ENCODE measurements at regions not wholly inside any gene's neighbourhood (a gene's known extent, or its start where the extent isn't known, plus 50 kb on each side); places are given as distances from the start of the nearest gene placed in this dataset.
A peak's percentile ranks its signal among the peaks of the same experiment; 100 is the strongest.
"Not testable (repeated sequence)": the region's sequence is repeated elsewhere in the genome, so short reads cannot be mapped to it uniquely, and the experiment has no call there.

DNA sequence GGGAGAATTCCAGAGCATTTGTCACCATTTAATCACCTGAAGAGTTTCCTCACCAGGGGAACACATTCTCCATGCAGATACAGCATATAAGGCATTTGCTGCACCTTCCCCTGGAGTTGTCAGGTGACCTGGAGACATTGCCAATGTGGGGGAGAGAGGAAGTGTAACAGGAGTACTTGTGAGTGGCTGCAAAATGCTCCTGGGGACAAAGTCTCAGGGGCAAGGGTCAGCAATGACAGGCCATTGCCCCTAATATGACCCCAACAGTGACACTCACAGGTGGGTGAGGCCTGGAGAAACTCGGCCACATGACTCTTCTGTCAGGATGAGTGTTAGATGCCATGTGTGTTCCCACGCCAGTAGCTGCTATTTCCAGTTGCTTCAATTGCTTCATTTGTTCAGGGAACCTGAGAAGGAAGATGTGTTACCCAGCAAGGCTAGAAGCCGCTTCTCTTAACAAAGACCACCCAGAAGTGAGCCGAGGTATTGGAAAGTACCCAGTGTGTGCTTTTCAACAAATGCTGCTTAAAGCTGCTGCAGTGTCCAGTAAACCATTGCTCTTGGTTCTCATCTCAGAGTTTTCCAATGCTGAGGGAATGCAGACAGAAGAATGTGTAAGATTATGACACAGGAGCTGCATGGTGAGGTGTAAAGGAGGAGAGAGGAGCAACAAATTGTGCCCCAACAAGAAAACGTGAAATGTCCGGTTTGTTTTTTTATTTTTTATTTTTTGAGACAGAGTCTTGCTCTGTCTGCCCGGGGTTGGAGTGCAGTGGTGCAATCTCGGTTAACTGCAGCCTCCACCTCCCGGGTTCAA is 128.2 kb upstream of the SLC44A1 start:
- no peak for DNase-seq

DNA sequence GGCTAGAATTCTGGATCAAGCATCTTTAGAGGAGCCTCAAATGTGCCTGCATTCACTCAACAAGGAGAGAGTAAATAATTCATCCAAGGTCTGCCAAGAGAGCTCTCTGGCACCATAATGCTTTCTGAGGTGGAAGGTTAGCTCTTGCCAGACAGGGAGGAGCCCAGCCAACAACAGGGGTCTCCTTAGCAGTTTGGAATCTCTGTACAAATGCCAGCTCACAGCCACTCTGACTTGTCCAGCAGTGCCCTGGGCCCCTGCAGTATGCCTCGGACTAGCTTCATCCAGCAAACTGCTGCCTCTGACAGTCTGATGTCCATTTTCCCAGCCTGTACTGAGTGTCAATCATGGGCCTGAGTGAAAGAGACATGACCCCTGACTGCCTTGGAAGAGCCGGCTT is 127.2 kb upstream of the SLC44A1 start:
- DNase-seq, result no peak

DNA sequence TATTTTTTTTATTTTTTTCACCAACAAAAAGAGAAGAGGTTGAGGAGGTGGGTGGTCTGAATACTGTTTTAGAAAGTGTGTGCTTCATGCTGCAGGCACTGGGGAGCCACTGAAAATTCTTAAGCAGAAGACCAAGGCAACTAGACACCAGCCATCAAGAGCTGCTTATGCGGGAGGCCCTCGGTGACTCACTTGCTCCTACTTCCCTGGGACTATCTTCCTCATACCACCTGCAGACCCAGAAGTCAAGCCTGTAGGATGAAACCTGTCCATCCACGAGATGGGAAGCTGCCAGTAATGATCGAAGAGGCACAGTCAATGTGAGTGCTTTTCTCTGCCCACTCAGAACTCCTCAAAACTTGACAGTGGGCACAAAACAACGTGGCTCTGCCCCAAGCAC is 125.8 kb upstream of the SLC44A1 start:
- DNase-seq, result no peak

DNA sequence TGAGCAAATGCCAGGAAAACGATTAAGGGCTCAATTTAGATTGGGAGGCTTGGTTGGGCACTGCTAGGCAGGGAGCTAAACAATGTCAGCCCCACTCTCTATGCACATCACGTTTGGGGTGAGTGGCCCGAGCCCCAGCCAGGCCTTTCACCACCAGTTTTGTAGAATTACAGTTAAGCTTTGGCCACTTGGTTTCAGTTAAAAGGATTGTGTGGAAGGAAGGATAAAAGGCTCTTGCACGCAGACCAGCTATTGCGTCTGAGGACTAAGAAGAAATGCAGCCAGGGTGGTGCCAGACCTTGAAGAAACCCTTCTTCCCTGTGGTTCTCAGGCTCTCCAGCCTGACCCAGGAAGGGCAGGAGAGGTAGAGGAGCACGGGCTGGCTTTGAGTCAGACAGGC is 125.3 kb upstream of the SLC44A1 start:
- no peak for DNase-seq

DNA sequence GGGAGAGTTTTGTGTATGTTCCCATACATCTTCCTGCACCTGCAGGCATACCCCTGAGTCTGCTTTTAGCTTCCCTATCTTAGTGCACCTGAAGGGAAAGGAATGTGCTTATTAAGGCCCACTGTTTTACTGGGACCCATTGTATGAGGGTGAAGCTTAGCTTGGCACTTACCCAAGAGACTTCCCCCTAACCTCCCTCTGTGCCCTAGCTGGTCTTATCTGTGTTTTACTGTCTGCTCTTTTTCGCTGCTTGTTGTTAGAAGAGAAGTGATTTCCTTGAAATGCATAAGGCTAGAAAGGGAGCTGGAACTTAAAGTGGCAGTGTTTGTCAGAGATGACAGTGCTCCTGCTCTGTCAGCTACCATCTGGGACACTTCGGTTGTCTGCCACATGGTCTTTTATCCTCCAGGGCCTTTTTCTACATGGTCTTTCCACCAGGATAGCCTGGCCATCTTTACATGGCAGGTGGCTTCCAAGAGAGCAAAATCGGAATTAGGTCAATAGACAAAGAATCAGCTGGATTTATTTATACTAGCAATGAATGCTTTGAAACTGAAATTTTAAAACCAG is 122.5 kb upstream of the SLC44A1 start:
- DNase-seq, result no peak

DNA sequence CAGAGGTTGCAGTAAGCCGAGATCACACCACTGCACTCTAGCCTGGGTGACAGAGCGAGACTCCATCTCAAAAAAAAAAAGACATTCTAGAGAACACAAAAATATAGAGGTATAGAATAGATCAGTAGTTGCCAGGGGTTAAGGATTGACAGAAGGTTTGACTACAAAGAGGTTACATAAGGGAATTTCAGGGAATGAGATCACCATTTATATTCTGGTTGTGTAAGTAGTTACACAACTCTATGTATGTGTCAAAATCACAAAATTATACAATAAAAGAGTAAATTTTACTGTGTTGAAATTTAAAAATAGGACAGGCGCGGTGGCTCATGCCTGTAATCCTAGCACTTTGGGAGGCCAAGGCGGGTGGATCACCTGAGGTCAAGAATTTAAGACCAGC is 119.9 kb upstream of the SLC44A1 start:
- not testable (repeated sequence) for DNase-seq

DNA sequence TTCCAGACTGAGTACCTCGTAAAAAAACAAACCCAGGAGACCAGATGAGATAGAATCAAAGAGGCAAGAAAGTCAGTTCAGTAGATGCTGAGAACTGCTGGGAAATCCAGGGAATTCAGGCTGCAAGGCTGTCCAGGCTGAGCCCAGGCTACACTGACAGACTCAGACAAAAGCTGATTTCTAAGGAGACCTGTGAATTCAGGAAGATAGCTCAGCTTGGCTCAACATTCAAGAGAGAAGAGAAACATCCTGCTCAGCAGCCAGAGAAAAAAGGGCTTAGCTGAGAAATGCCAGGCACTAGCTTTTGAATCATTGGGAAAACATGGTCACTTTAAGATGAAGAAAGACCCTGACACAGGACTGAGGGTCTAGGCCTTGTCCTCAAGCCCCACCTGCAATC is 118.2 kb upstream of the SLC44A1 start:
- no peak for DNase-seq

DNA sequence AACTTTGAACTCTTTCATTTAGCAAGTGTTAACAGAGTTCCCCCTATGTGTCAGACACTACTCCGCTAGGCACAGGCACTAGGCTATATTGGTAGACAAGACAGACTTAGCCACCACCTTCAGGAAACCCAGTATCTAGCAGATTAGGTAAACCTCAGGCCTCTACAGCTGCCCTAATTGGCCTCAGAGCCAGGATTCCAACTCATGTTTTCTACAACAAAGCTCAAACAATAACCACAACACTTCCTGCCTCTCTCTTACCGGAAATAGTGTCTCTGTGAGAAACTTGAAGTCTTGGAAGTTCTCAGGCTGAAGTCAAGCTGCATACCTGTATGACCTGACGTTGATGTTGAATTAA is 116.6 kb upstream of the SLC44A1 start:
- DNase-seq, result peak; percentile 53

DNA sequence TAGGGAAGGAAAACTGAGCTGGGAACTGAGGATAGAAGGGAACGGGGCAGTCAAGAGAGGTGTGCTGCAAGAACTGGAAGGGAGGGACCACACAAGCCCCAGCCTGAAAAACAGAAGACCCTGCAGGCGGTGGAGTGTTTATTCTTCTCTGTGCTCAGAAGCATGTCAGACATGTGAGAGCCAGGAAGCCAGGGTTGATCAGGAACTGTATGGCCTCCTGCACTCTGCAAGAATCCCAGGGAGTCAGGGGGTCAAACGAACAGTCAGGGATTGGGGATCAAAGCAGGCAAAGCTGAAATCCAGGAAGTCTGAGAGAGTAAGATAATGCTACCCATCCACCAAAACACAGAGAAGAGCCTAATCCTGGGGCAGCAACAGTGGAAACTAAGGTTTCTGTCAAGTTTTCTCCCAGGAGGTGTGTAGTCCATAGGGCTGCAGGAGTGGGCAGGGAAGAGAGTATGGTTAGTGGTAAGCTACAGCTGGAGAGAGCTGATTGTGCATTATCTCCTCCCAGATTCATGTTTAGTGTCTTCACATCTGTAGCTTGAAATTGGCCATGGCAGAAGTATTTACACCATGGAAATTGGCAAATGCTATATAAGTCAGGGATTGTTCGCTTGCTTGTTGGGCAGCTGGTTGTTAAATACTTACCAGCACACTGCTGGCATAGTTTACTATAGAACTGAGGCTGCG is 115.4 kb upstream of the SLC44A1 start:
- DNase-seq, result no peak

DNA sequence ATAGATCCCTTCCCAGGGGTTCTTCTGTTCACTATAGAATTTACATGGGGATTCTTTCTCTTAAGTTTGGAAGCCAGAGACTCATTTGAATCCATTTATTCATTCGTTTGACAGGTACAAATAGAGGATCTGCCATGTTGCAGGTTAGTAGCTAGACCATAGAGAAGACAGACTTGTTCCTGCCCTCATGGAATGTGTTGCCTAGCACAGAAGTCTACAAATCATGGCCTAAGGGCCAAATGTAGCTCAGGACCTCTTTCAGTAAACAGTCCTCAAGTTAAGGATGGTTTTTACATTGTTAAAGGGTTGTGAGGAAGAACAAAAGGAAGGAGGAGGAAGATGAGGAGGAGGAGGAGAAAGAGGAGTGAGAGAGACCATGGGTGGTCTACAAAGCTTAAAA is 114.7 kb upstream of the SLC44A1 start:
- no peak for DNase-seq

DNA sequence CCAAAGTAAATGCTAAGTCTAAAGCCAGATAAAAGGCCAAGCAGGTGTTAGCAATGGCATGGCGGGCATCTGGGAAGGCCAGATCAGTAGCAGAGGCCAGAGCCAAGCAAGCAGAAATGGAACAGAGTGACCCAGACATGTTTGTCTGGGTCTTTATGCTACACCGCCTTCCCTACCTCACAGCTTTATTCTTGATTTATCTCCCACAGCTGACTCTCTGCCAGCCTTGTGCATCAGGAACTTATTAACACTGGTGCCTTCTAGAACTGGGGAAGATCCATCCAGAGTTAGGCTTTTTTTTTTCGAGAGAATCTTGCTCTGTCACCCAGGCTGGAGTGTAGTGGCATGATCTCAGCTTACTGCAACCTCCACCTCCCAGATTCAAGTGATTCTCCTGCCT is 112.5 kb upstream of the SLC44A1 start:
- DNase-seq, result no peak

DNA sequence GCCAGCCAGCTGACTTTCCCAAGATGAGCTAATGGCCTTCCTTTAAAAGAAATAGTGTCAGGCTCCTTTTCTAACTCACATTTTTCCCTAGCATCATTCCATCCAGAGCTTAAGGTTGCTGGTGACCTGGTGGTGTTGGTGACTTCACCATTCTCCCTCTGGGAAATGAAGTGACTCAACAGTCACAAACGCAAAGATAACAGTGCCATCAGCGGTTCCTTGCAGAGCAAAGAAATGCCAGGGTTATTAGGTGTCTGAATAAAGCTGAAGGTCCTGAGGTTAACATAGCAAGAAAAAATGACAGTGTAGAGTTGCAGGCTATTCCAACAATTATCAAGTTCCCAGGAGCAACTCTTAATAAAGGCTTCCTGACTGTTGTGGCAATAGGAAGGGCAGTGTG is 111.8 kb upstream of the SLC44A1 start:
- no peak for DNase-seq

DNA sequence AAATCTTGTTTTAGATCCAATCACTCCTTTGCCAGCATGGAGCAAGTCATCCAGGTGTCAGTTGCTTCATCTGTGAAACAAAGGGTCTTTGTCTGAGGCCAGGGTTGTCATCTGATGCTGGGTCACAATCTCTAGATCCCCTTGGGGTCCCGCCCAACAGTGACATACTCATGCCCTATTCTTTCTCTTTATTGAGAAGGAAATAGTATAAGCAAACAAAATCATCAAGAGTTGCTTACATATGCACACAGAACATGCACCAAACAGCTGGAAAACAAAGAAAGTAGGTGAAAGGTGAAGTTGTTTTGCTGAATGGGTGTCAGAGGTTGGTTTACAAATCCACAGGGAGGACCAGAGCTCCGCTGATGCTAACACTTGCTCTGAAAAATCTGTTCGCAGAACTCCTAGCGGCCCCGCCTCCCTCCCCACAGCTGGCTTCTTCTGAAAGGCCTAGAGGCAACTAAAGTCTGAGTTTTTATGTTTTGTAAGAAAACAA is 106.1 kb upstream of the SLC44A1 start:
- no peak for DNase-seq

DNA sequence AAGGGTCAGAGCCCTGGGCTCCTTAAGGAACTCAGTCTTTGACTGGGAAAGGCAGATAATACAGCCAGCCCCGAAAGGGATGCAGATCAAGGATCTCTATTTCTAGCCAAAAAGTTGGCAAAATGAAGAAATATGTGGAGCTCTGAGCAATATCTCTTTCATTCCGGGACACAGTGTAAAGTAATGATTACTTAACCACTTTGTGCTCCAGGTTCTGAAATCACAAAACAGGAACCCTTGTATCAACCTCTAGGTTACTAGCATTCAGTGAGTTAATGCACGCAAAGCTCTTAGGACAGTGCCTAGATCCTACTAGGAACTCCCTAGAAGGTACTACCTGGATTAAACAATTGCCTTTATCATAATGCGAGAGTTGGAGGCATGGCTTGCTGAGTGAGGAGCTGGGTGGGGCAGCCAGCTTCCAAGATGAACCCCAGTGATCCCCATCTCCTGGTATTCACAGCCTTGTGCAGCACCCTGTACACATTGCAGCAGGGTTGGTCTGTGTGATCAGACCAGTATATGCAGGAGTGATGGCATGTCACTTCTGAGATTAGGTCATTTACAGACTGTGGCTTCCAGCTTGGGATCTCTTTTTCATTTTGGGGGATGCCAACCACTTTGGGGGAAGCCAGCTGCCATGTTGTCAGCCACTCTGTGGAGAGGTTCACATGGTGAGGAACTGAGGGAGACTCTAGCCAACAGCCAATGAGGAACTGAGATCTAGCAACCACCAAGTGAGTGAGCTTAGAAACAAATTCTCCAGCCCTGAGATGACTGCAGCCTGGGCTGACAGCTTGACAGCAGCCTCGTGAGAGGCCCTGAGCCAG is 103.1 kb upstream of the SLC44A1 start:
- no peak for DNase-seq

DNA sequence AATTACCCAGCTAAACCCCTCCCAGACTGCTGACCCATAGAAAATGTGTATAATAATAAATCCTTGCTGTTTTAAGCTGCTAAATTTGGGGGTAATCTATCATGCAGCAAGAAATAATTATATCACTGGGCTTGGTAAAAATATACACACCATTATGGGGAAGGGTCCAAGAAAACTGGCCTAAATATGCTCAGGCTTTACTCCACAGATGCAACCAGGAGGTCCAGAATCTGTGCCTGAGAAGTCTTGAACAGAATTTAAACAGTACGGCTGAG is 102.5 kb upstream of the SLC44A1 start:
- DNase-seq, result no peak

DNA sequence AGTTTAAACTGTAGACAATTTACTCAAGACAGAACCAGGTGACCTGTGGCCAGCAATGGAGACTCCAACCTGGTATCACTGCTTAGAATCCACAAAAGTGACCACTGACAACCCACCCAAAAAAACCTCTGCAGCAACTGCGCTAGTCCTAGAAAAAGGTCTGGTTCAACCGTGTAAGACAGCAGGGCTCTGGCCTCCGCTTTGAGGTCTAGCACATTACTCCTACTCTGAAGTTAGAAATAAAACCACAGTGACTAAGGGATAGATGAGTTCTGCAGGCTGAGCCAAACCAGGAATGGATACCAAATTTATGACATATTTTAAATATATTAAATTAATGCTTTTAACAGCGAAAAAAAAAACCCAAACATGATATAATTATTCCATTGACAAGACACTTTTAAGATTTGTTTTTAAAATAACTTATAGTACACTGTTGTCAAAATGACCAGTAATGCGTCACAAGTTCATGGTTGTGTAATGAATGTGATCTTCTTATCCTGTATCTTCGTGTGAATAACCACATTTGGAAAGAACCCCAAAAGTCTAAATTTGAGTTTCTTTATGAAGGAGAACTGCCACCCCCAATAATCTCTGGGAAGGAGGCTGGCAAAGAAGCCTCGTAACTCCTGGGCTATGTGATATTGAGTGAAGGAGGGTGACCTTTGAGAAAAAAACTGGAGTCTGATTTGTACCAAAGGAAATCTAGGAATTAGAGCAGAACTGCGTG is 101.9 kb upstream of the SLC44A1 start:
- DNase-seq, result no peak

DNA sequence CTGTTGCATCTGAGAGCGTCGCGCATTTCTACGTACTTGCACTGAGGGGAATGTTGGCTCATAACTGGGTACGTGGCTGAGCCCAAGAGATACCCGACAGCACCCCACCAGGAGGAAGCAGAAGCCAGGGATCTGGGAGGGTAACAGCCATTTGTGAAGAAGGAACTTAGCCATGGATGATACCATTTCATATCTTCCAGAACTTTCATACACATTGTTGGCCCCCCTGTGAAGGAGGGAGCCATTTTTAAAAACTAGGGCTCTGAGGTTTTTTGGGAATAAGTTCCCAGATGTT is 101.4 kb upstream of the SLC44A1 start:
- no peak for DNase-seq

DNA sequence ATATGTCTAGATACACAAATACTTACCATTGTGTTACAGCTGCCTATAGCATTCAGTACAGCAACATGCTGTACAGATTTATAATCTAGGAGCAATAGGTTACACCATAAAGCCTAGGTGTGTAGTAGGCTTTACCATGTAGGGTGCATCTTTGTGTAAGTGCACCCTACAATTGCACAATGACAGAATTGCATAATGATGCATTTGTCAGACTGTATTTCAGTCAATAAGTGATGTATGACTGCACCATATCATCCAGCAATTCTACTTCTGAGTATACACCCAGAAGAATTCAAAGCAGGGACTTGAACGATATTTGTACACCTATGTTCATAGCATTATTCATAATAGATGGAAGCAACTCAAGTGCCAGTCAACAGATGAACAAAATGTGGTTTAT is 100.4 kb upstream of the SLC44A1 start:
- no peak for DNase-seq

DNA sequence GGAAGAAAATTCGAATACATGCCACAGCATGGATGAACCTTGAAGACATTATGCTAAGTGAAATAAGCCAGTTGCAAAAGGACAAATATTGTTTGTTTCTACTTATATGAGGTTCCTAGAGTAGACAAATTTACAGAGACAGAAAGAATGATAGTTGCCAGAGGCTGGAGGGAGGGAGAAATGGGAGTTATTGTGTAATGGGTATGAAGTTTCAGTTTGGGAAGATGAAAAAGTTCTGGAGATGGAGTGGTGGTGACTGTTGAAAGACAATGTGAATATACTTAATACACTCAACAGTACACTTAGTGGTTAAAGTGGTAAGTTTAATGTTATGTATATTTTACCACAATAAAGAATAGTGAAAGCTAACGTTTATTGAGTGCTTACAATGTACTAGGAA is 99.6 kb upstream of the SLC44A1 start:
- DNase-seq, result no peak

DNA sequence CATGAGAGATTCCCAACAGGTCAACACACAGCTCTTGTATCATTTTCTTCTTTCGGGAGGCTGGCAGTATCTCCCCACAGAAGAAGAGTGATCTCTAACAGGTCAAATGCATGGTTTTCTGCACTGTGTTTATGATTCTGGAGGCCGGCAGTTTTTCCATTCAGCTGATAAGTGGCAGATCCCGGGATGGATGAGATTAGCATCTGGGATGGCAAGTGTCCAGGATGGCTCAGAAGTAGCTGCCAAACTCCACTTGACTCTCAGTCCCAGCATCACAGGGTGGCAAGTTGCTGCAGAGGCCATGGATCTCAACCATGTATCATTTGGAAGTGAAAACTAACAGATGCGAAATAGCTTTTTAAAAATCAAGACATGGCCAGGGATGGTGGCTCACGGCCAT is 97.8 kb upstream of the SLC44A1 start:
- no peak for DNase-seq

DNA sequence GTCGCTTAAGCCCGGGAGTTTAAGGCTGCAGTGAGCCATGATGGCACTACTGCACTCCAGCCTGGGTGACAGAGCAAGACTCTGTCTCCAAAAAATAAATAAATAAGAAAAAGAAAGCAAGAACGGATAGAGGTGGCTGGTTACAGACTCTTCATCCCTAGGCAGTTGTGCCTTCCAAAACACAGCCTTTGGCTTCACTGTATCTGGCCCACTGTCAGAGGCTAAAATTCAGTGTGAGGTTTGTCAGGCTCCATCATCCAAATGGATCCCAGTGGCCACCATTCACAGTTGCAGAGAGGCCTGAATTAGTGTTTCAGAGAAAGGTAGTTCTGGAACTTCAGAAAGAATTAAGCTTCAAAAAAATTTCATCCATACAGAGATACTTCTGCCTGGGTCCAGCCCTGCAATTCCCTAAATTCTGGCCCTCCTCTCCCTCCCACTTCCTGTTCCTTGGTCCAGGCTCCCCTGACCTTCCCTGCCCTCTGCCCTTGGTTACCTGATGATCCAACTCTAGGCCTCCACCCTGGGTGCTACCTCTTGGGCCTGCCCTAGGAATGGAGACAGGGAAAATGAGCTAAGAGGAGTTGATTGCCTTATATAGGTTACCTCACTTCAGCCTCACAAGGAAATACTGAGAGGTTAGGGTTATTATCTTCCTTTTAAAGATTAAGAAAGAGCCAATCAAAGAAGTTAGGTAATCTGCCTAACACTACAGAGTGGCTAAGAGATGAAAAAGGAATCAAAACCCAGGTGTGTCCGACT is 97.2 kb upstream of the SLC44A1 start:
- DNase-seq, result no peak

DNA sequence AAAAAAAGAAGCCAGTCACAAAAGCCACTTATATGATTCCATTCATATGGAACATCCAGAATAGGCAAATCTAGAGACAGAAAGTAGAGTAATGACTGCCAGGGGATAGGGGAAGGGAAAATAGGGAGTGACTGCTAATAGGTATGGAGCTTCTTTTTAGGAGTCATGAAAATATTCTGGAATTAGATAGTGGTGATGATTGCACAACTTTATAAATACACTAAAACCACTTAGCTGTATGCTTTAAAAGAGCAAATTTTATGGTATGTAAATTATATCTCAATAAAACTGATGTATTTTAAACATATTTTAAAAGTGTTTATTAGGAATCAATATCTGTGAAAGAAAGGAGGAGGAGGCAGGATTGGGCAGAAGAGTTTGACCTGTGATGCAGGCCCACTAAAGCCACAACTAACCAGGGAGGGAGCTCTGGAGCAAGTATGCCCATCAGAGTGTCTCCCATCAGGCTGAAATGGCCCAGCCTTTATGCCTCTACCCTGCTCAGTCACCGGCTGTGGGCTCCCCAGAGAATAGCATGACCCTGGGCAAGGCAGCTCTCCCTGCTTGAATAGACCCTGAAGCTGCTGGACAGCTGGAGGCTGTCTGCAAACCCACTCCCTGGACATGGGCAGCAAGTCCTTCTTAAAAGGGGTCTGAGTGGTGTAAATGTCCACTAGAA is 96.0 kb upstream of the SLC44A1 start:
- DNase-seq, result no peak

Data from effector CD4-positive, alpha-beta T cell (primary cell).